Testis (tissue), 2 donors: ENCODE measurements at regions not wholly inside any gene's neighbourhood (a gene's known extent, or its start where the extent isn't known, plus 50 kb on each side); places are given as distances from the start of the nearest gene placed in this dataset.

ENCODE experiments used
- DNase-seq: peaks from one replicate; pipeline ENCODE4 v3.0.0-alpha.2; 2019
- H3K27ac ChIP-seq, 2 donors: fragments of 200-600 bp; sonication (generic); one replicate each; pipeline ENCODE4 v1.5.1; 2019
- H3K27me3 ChIP-seq: fragments of 200-600 bp; sonication (generic); one replicate; pipeline ENCODE4 v1.5.1; 2019
- H3K36me3 ChIP-seq: fragments of 200-600 bp; sonication (generic); one replicate; pipeline ENCODE4 v1.5.1; 2017; ENCODE audit warnings: low read depth; ENCODE audit errors: missing control alignments
- H3K4me1 ChIP-seq: fragments of 200-600 bp; sonication (generic); one replicate; pipeline ENCODE4 v1.5.1; 2019
- H3K4me3 ChIP-seq, 2 donors: fragments of 200-600 bp; sonication (generic); one replicate each; pipeline ENCODE4 v1.5.1; 2017 to 2019
- H3K9me3 ChIP-seq: fragments of 200-600 bp; sonication (generic); one replicate; pipeline ENCODE4 v1.5.1; 2017
- CTCF ChIP-seq, 3 experiments: fragments of 450-650 bp in 2 of 3; fragments of 200-600 bp in 1 of 3; sonication (generic) in 1 of 3; IDR thresholded peaks; one replicate each; pipeline ENCODE4 v1.5.1; 2016 to 2019; ENCODE audit warnings: antibody characterized with exemption in 3 of 3, mild to moderate bottlenecking in 2 of 3, moderate library complexity in 1 of 3
- POLR2A ChIP-seq: fragments of 450-650 bp; IDR thresholded peaks from one replicate; pipeline ENCODE4 v1.6.1; 2017; ENCODE audit warnings: antibody characterized with exemption, mild to moderate bottlenecking, moderate library complexity
- WGBS, 2 donors: methylation state at CpG; one replicate each; pipeline ENCODE4 v1.1.5; 2018; 5-methylcytosine and 5-hydroxymethylcytosine counted together
- intact Hi-C: fragments of 100-400 bp; cut with DNase I; formaldehyde crosslinking; loops from one replicate; pipeline ENCODE4 v1.15.1; 2023; ENCODE audit warnings: low total_unique reads

DNA sequence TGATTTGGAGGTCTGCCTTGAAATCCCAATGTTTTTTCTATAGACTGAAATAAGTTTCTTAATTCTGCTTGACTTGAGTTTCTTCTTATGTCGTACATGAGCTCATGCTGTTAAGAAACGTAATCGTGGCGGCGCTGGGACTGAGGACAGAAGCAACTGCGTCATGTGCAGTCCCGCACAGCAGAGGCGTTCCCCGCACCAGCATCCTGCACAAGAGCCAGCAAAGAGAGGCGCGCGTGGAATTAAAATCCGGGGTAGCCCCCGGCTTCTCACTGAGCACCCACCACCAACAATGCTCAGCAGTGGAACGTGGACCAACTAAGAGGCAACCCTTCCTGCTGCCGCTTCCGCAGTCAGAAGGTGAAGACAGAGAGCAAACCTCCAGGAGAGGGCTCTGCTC, 496.2 kb upstream of the ADAMTS16 start:
- no peak overlapping the region for H3K27ac ChIP-seq
- peak; percentile 19 for DNase-seq
- H3K9me3 ChIP-seq = no peaks in the 10 kb centered on the region
- no peaks in the 10 kb centered on the region for H3K27me3 ChIP-seq
- H3K4me3 ChIP-seq = no peak overlapping the region
- no peaks in the 10 kb centered on the region for H3K36me3 ChIP-seq
- WGBS, 2 donors = 66 to 85% methylated on average over 17 of the region's 17 CpGs
- H3K4me1 ChIP-seq = no peaks in the 10 kb centered on the region
- intact Hi-C loops = no loop called here
- TF ChIP-seq POLR2A (no peak), CTCF (IDR thresholded peaks at IDR 0.05) (no peak)

- no peaks in the 10 kb centered on the region for H3K27me3 ChIP-seq
- no peaks in the 10 kb centered on the region for H3K9me3 ChIP-seq
- no peak for DNase-seq
- H3K27ac ChIP-seq = no peak overlapping the region
- no peaks in the 10 kb centered on the region for H3K36me3 ChIP-seq
- 37 to 44% methylated on average over 8 of the region's 8 CpGs for WGBS, 2 donors
- TF ChIP-seq POLR2A = no peak
- TF ChIP-seq CTCF (IDR thresholded peaks at IDR 0.05) = no peak
- H3K4me1 ChIP-seq = no peaks in the 10 kb centered on the region
- H3K4me3 ChIP-seq = no peak overlapping the region
- intact Hi-C loops = no loop called here
Observed at GRCh38 chr5:4646715-4647375, 493.3 kb upstream of the ADAMTS16 start.

- WGBS, 2 donors = 83 to 93% methylated on average over 7 of the region's 7 CpGs
- intact Hi-C loops = no loop called here
- Histone ChIP-seq H3K4me1 (no peaks in the 10 kb centered on the region), H3K27ac (no peak overlapping the region), H3K4me3 (no peak overlapping the region), H3K9me3 (no peaks in the 10 kb centered on the region), H3K36me3 (no peaks in the 10 kb centered on the region), H3K27me3 (no peaks in the 10 kb centered on the region)
- no peak for TF ChIP-seq POLR2A
- no peak for TF ChIP-seq CTCF (IDR thresholded peaks at IDR 0.05)
- no peak for DNase-seq
Observed at GRCh38 chr5:4647955-4648354, 492.2 kb upstream of the ADAMTS16 start.

GRCh38 chr5:4651806-4652565, 488.1 kb upstream of the ADAMTS16 start:
- Histone ChIP-seq H3K9me3 (no peaks in the 10 kb centered on the region), H3K4me3 (no peak overlapping the region), H3K27me3 (no peaks in the 10 kb centered on the region), H3K4me1 (no peaks in the 10 kb centered on the region), H3K27ac (no peak overlapping the region), H3K36me3 (no peaks in the 10 kb centered on the region)
- intact Hi-C loops = no loop called here
- TF ChIP-seq CTCF (IDR thresholded peaks at IDR 0.05) = no peak
- no peak for TF ChIP-seq POLR2A
- WGBS, 2 donors = 37 to 58% methylated on average over 6 of the region's 6 CpGs
- DNase-seq = no peak
